Erythroblast (primary cell): ENCODE measurements at regions not wholly inside any gene's neighbourhood (a gene's known extent, or its start where the extent isn't known, plus 50 kb on each side); places are given as distances from the start of the nearest gene placed in this dataset.

Experiments used
- GATA1 ChIP-seq: IDR thresholded peaks from 2 replicates; pipeline ENCODE4 v1.6.1; 2011; ENCODE audit warnings: low read depth, mild to moderate bottlenecking, control low read depth, low read length, moderate library complexity
- POLR2A ChIP-seq: IDR thresholded peaks from 2 replicates; pipeline ENCODE4 v1.6.1; 2011; ENCODE audit warnings: mild to moderate bottlenecking, low read length

DNA sequence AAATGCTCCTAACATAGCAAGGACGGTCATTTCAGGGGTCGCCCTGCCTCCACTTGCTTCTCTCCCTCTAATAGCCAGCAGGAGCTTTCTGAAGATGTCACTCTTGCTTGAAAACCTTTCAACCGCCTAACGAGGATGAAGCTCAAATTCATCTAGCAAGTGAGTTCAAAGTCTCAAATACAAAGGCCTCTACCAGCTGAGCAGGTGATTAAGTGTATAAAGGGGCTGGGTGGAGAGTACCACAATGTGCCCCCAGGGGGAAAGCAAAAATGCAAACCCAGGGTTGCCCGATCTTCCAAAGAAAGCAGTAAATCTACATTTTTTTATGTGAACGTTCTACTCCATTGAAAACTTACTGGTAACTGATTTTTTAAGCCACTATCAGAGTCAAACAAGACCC, 50.4 kb upstream of the GRIP2 start:
- no peak for TF ChIP-seq POLR2A
- TF ChIP-seq GATA1, result no peak
